ENCODE measurements at regions not wholly inside any gene's neighbourhood (a gene's known extent, or its start where the extent isn't known, plus 50 kb on each side); places are given as distances from the start of the nearest gene placed in this dataset.

DNA sequence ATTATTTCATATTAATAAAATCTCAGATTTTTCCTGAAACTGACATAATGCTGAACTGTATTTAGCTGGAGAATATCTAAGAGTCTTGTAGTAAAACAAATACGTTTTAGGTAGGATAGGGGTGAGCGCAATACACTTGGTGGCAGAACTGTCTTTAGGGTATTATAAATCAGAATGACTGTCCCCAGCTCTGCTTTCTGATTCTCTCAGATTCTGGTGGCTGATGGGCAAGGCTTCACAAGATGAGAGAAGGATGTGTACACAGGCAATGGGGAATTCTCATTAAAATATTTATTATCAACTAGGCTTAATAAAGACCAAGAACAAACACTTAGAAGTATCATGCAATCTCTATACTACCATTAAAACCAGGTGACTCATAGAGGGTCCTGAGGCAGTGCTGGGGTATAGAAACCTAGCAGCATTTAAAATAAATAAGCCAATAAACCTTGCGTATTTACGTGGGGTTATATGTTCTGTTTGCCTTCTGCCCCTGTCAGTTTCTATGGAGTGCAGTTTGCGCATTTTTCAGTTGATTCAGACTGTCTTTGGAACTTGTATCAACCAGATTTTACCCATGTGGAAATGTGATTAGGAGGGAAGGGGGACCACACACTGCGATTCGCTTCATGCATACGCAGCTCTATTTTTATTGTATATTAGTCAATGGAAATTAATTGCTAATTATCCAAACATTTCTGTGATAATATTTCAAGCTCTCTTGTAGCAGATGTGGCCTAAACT, 1150.7 kb upstream of the WWC1 start:
- no peak overlapping the region for H3K23ac ChIP-seq (ENCODE audit: low read length in 2 of 2)
- no peak overlapping the region for H3K27ac ChIP-seq (ENCODE audit: low read length, poor library complexity, severe bottlenecking)
- no peak overlapping the region for H3K14ac ChIP-seq (ENCODE audit: low read length in 2 of 2)
- no peak overlapping the region for H2BK15ac ChIP-seq (ENCODE audit: low read depth, poor library complexity, severe bottlenecking)
- no peak overlapping the region for H4K91ac ChIP-seq (ENCODE audit: low read length)
- H3K27me3 ChIP-seq (ENCODE audit: control insufficient read depth in 1 of 2, insufficient read depth in 1 of 2, low read length in 2 of 2): no peaks in the 10 kb centered on the region
- no peak overlapping the region for H2BK5ac ChIP-seq (ENCODE audit: low read depth, low read length, poor library complexity, severe bottlenecking)
- H3K4me1 ChIP-seq (ENCODE audit: control insufficient read depth, insufficient read depth, low read depth, low read length): no peaks in the 10 kb centered on the region
- DNase-seq: no peak
- H3K4me2 ChIP-seq (ENCODE audit: low read length, poor library complexity, severe bottlenecking): no peak overlapping the region
- H2AK5ac ChIP-seq (ENCODE audit: low read length, severe bottlenecking): no peak overlapping the region
- no peak overlapping the region for H3K4ac ChIP-seq (ENCODE audit: low read depth in 1 of 2, low read length in 2 of 2)
- WGBS: 93% methylated on average over 5 of the region's 8 CpGs
- H2AFZ ChIP-seq (ENCODE audit: low read depth, low read length): no peak overlapping the region
- no peak overlapping the region for H3K18ac ChIP-seq (ENCODE audit: low read depth in 1 of 2, low read length in 2 of 2)
- H3K4me3 ChIP-seq (ENCODE audit: insufficient read depth in 1 of 2, low read depth in 1 of 2, low read length in 2 of 2): no peak overlapping the region
- no peak overlapping the region for H2BK12ac ChIP-seq (ENCODE audit: low read length in 2 of 2)
- no peak overlapping the region for H4K8ac ChIP-seq (ENCODE audit: low read length)
- H3K9ac ChIP-seq (ENCODE audit: low read length): no peak overlapping the region
- no peaks in the 10 kb centered on the region for H3K79me1 ChIP-seq (replicated peaks; ENCODE audit: low read length, poor library complexity, severe bottlenecking)
- no peaks in the 10 kb centered on the region for H3K36me3 ChIP-seq (ENCODE audit: control insufficient read depth in 1 of 2, insufficient read depth in 2 of 2, low read depth in 1 of 2, low read length in 2 of 2)
- peaks cover 8% of the 10 kb centered on the region for H3K9me3 ChIP-seq (ENCODE audit: control insufficient read depth, low read length)
- no peak overlapping the region for H2BK120ac ChIP-seq (ENCODE audit: low read depth, low read length)

DNA sequence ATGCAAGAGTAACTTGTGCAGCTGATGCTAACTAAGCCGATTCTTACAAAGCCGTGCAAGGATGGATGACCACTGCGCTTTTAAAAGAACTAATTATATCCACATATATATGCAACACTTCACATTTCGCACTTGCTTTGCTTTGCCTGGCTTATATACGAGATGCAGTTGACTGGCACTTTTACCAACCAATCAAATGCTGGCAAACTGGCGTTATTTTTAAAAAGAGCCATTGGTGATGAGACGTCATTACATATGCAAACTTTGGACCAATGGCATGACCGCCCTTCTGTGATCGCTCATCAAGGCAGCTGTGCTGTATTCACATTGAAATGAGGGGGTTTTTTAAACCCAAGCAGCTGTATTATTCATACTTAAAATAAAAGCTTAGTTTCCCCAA, 1147.7 kb upstream of the WWC1 start:
- Histone ChIP-seq H3K27me3 (ENCODE audit: control insufficient read depth in 1 of 2, insufficient read depth in 1 of 2, low read length in 2 of 2) (no peaks in the 10 kb centered on the region), H2AK5ac (ENCODE audit: low read length, severe bottlenecking) (no peak overlapping the region), H3K4me1 (ENCODE audit: control insufficient read depth, insufficient read depth, low read depth, low read length) (no peaks in the 10 kb centered on the region), H3K18ac (ENCODE audit: low read depth in 1 of 2, low read length in 2 of 2) (no peak overlapping the region), H3K4me3 (ENCODE audit: insufficient read depth in 1 of 2, low read depth in 1 of 2, low read length in 2 of 2) (no peak overlapping the region), H3K9me3 (ENCODE audit: control insufficient read depth, low read length) (peaks cover 7% of the 10 kb centered on the region), H4K8ac (ENCODE audit: low read length) (no peak overlapping the region), H2BK15ac (ENCODE audit: low read depth, poor library complexity, severe bottlenecking) (no peak overlapping the region), H3K36me3 (ENCODE audit: control insufficient read depth in 1 of 2, insufficient read depth in 2 of 2, low read depth in 1 of 2, low read length in 2 of 2) (no peaks in the 10 kb centered on the region), H2AFZ (ENCODE audit: low read depth, low read length) (no peak overlapping the region), H2BK5ac (ENCODE audit: low read depth, low read length, poor library complexity, severe bottlenecking) (no peak overlapping the region), H3K14ac (ENCODE audit: low read length in 2 of 2) (no peak overlapping the region), H3K4me2 (ENCODE audit: low read length, poor library complexity, severe bottlenecking) (no peak overlapping the region), H3K79me1 (replicated peaks; ENCODE audit: low read length, poor library complexity, severe bottlenecking) (no peaks in the 10 kb centered on the region), H2BK12ac (ENCODE audit: low read length in 2 of 2) (no peak overlapping the region), H4K91ac (ENCODE audit: low read length) (no peak overlapping the region), H3K27ac (ENCODE audit: low read length, poor library complexity, severe bottlenecking) (no peak overlapping the region), H3K9ac (ENCODE audit: low read length) (no peak overlapping the region), H3K4ac (ENCODE audit: low read depth in 1 of 2, low read length in 2 of 2) (no peak overlapping the region), H2BK120ac (ENCODE audit: low read depth, low read length) (no peak overlapping the region), H3K23ac (ENCODE audit: low read length in 2 of 2) (no peak overlapping the region)
- WGBS: 96% methylated on average over 7 of the region's 9 CpGs
- DNase-seq: no peak

DNA sequence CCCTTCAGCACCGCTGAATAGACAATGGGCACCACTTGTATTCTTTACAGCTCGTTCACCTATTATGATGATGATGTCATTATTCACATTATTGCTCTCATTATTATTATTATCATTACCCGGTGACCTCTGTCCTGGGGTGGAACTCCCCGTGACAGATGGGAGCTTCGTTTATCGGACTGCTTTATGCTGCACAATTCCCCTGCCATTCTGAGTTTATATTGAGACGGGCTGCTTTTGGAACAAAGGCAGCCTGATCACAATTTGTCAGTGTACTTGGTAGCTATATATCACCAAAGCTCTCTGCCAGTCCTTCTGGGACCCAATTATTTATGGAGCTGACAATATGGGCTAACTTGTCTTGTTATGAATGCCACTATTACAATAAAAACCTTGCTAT, 1145.6 kb upstream of the WWC1 start:
- H3K9ac ChIP-seq (ENCODE audit: low read length): no peak overlapping the region
- no peak overlapping the region for H2BK12ac ChIP-seq (ENCODE audit: low read length in 2 of 2)
- DNase-seq: no peak
- H3K9me3 ChIP-seq (ENCODE audit: control insufficient read depth, low read length): peaks cover 7% of the 10 kb centered on the region
- no peak overlapping the region for H3K4me2 ChIP-seq (ENCODE audit: low read length, poor library complexity, severe bottlenecking)
- H2BK120ac ChIP-seq (ENCODE audit: low read depth, low read length): no peak overlapping the region
- no peak overlapping the region for H2BK15ac ChIP-seq (ENCODE audit: low read depth, poor library complexity, severe bottlenecking)
- H3K4me1 ChIP-seq (ENCODE audit: control insufficient read depth, insufficient read depth, low read depth, low read length): no peaks in the 10 kb centered on the region
- no peaks in the 10 kb centered on the region for H3K27me3 ChIP-seq (ENCODE audit: control insufficient read depth in 1 of 2, insufficient read depth in 1 of 2, low read length in 2 of 2)
- H2BK5ac ChIP-seq (ENCODE audit: low read depth, low read length, poor library complexity, severe bottlenecking): no peak overlapping the region
- no peak overlapping the region for H3K27ac ChIP-seq (ENCODE audit: low read length, poor library complexity, severe bottlenecking)
- H3K4me3 ChIP-seq (ENCODE audit: insufficient read depth in 1 of 2, low read depth in 1 of 2, low read length in 2 of 2): no peak overlapping the region
- H3K36me3 ChIP-seq (ENCODE audit: control insufficient read depth in 1 of 2, insufficient read depth in 2 of 2, low read depth in 1 of 2, low read length in 2 of 2): no peaks in the 10 kb centered on the region
- H4K91ac ChIP-seq (ENCODE audit: low read length): no peak overlapping the region
- no peak overlapping the region for H3K18ac ChIP-seq (ENCODE audit: low read depth in 1 of 2, low read length in 2 of 2)
- no peak overlapping the region for H2AFZ ChIP-seq (ENCODE audit: low read depth, low read length)
- H3K14ac ChIP-seq (ENCODE audit: low read length in 2 of 2): no peak overlapping the region
- no peak overlapping the region for H3K4ac ChIP-seq (ENCODE audit: low read depth in 1 of 2, low read length in 2 of 2)
- no peak overlapping the region for H3K23ac ChIP-seq (ENCODE audit: low read length in 2 of 2)
- no peak overlapping the region for H2AK5ac ChIP-seq (ENCODE audit: low read length, severe bottlenecking)
- no peaks in the 10 kb centered on the region for H3K79me1 ChIP-seq (replicated peaks; ENCODE audit: low read length, poor library complexity, severe bottlenecking)
- WGBS: 96% methylated on average over 7 of the region's 7 CpGs
- H4K8ac ChIP-seq (ENCODE audit: low read length): no peak overlapping the region

DNA sequence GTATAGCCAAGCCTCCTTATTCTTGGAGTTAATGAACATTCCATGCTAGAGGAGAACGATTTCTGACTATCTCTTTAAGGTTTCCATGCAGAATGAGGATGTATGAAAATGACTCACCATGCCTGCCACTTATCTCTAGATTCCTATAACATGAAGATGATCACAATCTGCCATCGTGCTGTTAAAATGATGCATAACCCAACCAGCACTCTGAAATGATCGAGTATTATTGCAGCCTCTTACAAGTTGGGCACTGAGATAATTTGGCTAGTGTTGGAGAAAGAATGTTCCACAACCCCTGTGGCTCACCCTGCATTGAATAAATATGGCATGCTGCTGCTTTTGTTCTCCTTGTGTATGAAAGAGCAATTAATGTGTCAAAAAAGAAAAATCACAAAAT, 1143.6 kb upstream of the WWC1 start:
- Histone ChIP-seq H3K4ac (ENCODE audit: low read depth in 1 of 2, low read length in 2 of 2) (no peak overlapping the region), H4K91ac (ENCODE audit: low read length) (no peak overlapping the region), H3K23ac (ENCODE audit: low read length in 2 of 2) (no peak overlapping the region), H3K27ac (ENCODE audit: low read length, poor library complexity, severe bottlenecking) (no peak overlapping the region), H2AFZ (ENCODE audit: low read depth, low read length) (no peak overlapping the region), H3K4me3 (ENCODE audit: insufficient read depth in 1 of 2, low read depth in 1 of 2, low read length in 2 of 2) (no peak overlapping the region), H3K9me3 (ENCODE audit: control insufficient read depth, low read length) (peaks cover 7% of the 10 kb centered on the region), H2BK15ac (ENCODE audit: low read depth, poor library complexity, severe bottlenecking) (no peak overlapping the region), H2BK120ac (ENCODE audit: low read depth, low read length) (no peak overlapping the region), H3K14ac (ENCODE audit: low read length in 2 of 2) (no peak overlapping the region), H3K36me3 (ENCODE audit: control insufficient read depth in 1 of 2, insufficient read depth in 2 of 2, low read depth in 1 of 2, low read length in 2 of 2) (no peaks in the 10 kb centered on the region), H4K8ac (ENCODE audit: low read length) (no peak overlapping the region), H3K18ac (ENCODE audit: low read depth in 1 of 2, low read length in 2 of 2) (no peak overlapping the region), H3K27me3 (ENCODE audit: control insufficient read depth in 1 of 2, insufficient read depth in 1 of 2, low read length in 2 of 2) (no peaks in the 10 kb centered on the region), H3K4me2 (ENCODE audit: low read length, poor library complexity, severe bottlenecking) (no peak overlapping the region), H3K79me1 (replicated peaks; ENCODE audit: low read length, poor library complexity, severe bottlenecking) (no peaks in the 10 kb centered on the region), H2BK5ac (ENCODE audit: low read depth, low read length, poor library complexity, severe bottlenecking) (no peak overlapping the region), H2BK12ac (ENCODE audit: low read length in 2 of 2) (no peak overlapping the region), H2AK5ac (ENCODE audit: low read length, severe bottlenecking) (no peak overlapping the region), H3K4me1 (ENCODE audit: control insufficient read depth, insufficient read depth, low read depth, low read length) (no peaks in the 10 kb centered on the region), H3K9ac (ENCODE audit: low read length) (no peak overlapping the region)
- WGBS: 60% methylated on average over 1 of the region's 3 CpGs
- DNase-seq: peak; percentile 26
